NCI-H1694 treated with DMSO at 0.1 percent for 48 hours (cell line): ENCODE measurements at regions not wholly inside any gene's neighbourhood (a gene's known extent, or its start where the extent isn't known, plus 50 kb on each side); places are given as distances from the start of the nearest gene placed in this dataset.
"Not testable (repeated sequence)": the region's sequence is repeated elsewhere in the genome, so short reads cannot be mapped to it uniquely, and the experiment has no call there.

Experiments used
- DNase-seq: peaks from one replicate; lab custom pipeline; 2025; lab: John Stamatoyannopoulos, UW

GRCh38 chr6:100322886-100323285 is 141.8 kb downstream of the SIM1 start:
- peak; percentile 2 for DNase-seq

GRCh38 chr6:100320686-100321085 is 144.0 kb downstream of the SIM1 start:
- DNase-seq, result no peak

GRCh38 chr6:100317031-100317430 is 147.7 kb downstream of the SIM1 start:
- DNase-seq, result no peak

- DNase-seq, result no peak
These were observed 150.5 kb downstream of the SIM1 start for GRCh38 chr6:100314186-100314585.

- DNase-seq, result no peak
These were observed 152.9 kb downstream of the SIM1 start for GRCh38 chr6:100311707-100312251.

GRCh38 chr6:100309174-100309573 is 155.5 kb downstream of the SIM1 start:
- DNase-seq, result no peak

- no peak for DNase-seq
These were observed 157.2 kb downstream of the SIM1 start for GRCh38 chr6:100307561-100307960.

- no peak for DNase-seq
These were observed 159.4 kb downstream of the SIM1 start for GRCh38 chr6:100305209-100305869.

GRCh38 chr6:100304575-100304974 is 160.1 kb downstream of the SIM1 start:
- DNase-seq, result no peak

- DNase-seq, result no peak
These were observed 163.0 kb downstream of the SIM1 start for GRCh38 chr6:100301731-100302130.

- DNase-seq, result no peak
These were observed 164.4 kb downstream of the SIM1 start for GRCh38 chr6:100300221-100300736.

- DNase-seq, result no peak
These were observed 167.7 kb downstream of the SIM1 start for GRCh38 chr6:100296810-100297544.

- not testable (repeated sequence) for DNase-seq
These were observed 169.5 kb downstream of the SIM1 start for GRCh38 chr6:100295172-100295571.

- DNase-seq, result no peak
These were observed 175.4 kb downstream of the SIM1 start for GRCh38 chr6:100289285-100289684.

- no peak for DNase-seq
These were observed 176.4 kb downstream of the SIM1 start for GRCh38 chr6:100288311-100288710.

GRCh38 chr6:100283285-100283684 is 181.4 kb downstream of the SIM1 start:
- no peak for DNase-seq

- DNase-seq, result no peak
These were observed 183.2 kb downstream of the SIM1 start for GRCh38 chr6:100281471-100281901.

GRCh38 chr6:100276311-100277057 is 188.2 kb downstream of the SIM1 start:
- DNase-seq, result no peak

GRCh38 chr6:100274147-100274546 is 190.6 kb downstream of the SIM1 start:
- DNase-seq, result no peak

- DNase-seq, result no peak
These were observed 193.1 kb downstream of the SIM1 start for GRCh38 chr6:100271625-100272024.

GRCh38 chr6:100271202-100271601 is 193.5 kb downstream of the SIM1 start:
- no peak for DNase-seq

- DNase-seq, result no peak
These were observed 195.5 kb downstream of the SIM1 start for GRCh38 chr6:100269189-100269588.
